Lung (tissue), 11 donors: ENCODE measurements at regions not wholly inside any gene's neighbourhood (a gene's known extent, or its start where the extent isn't known, plus 50 kb on each side); places are given as distances from the start of the nearest gene placed in this dataset.

Experiments used
- ATAC-seq: fragments of 200-7000 bp; cut with Tn5 transposase; one replicate; pipeline ENCODE4 v1.9.1; 2020; ENCODE audit warnings: moderate number of reproducible peaks; ENCODE audit not compliant: insufficient read depth, low FRiP score
- DNase-seq, 3 donors: peaks; one replicate each; pipeline ENCODE4 v3.0.0-alpha.2; 2013 to 2017
- H3K27ac ChIP-seq, 2 donors: one replicate each; pipeline ENCODE4 v1.5.1; 2013; ENCODE audit warnings: mild to moderate bottlenecking in 2 of 2, moderate library complexity in 2 of 2, control low read depth in 1 of 2, inconsistent platforms in 1 of 2, low read depth in 1 of 2, low read length in 1 of 2
- H3K27me3 ChIP-seq, 3 donors: one replicate each; pipeline ENCODE4 v1.5.1; 2013; ENCODE audit warnings: low read length in 2 of 3; ENCODE audit not compliant: control insufficient read depth in 3 of 3, insufficient read depth in 3 of 3
- H3K36me3 ChIP-seq, 4 donors: one replicate each; pipeline ENCODE4 v1.5.1; 2013; ENCODE audit warnings: low read length in 4 of 4, mild to moderate bottlenecking in 1 of 4, moderate library complexity in 1 of 4; ENCODE audit not compliant: control insufficient read depth in 4 of 4, insufficient read depth in 4 of 4
- H3K4me1 ChIP-seq, 5 donors: one replicate each; pipeline ENCODE4 v1.5.1; 2013; ENCODE audit warnings: low read length in 5 of 5, mild to moderate bottlenecking in 2 of 5, moderate library complexity in 1 of 5; ENCODE audit not compliant: control insufficient read depth in 5 of 5, insufficient read depth in 5 of 5
- H3K4me3 ChIP-seq: one replicate; pipeline ENCODE4 v1.5.1; 2013; ENCODE audit warnings: mild to moderate bottlenecking, control low read depth, moderate library complexity
- H3K9ac ChIP-seq, 2 donors: one replicate each; pipeline ENCODE4 v1.5.1; 2013; ENCODE audit warnings: low read length in 2 of 2, control low read depth in 1 of 2; ENCODE audit not compliant: insufficient read depth in 1 of 2
- H3K9me3 ChIP-seq, 4 donors: one replicate each; pipeline ENCODE4 v1.5.1; 2013; ENCODE audit warnings: low read length in 3 of 4, mild to moderate bottlenecking in 1 of 4, moderate library complexity in 1 of 4; ENCODE audit not compliant: control insufficient read depth in 4 of 4, insufficient read depth in 3 of 4
- WGBS, 2 donors: extraction: QIAGEN DNeasy Blood & Tissue Kit; methylation state at CpG; one replicate each; pipeline ENCODE4 v1.1.7; 2013; 5-methylcytosine and 5-hydroxymethylcytosine counted together
- TF ChIP-seq, protein P1 (sequence below): IDR thresholded peaks from 2 replicates; pipeline ENCODE4 v1.5.1; 2012; ENCODE audit warnings: mild to moderate bottlenecking; ENCODE audit errors: control extremely low read depth, extremely low read depth
- donor health status: control.
- donor health status: control.
- donor health status: Bipolar disorder and iron deficiency.
- donor health status: healthy.
- donor health status: DM: yes; HTN: yes; CAD: no.

DNA sequence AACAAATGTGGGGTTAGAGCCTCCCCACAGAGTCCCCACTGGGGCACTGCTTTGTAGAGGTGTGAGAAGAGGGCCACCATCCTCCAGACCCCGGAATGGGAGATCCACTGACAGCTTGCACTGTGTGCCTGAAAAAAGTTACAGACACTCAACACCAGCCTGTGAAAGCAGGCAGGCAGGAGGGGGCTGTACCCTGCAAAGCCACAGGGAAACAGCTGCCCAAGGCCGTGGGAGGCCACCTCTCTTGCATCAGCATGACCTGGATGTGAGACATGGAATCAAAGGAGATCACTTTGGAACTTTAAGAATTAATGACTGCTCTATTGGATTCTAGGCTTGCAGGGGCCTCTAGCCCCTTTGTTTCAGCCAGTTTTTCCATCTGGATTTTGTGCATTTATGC lies 782.3 kb downstream of the BRINP1 start:
- DNase-seq (no peak), ATAC-seq (no peak)
- Histone ChIP-seq H3K36me3 (no peaks in the 10 kb centered on the region), H3K4me1 (no peaks in the 10 kb centered on the region), H3K9me3 (peaks cover 0 to 2% (median 0%) of the 10 kb centered on the region in 4 donors), H3K27ac (no peak overlapping the region), H3K4me3 (no peak overlapping the region), H3K27me3 (no peaks in the 10 kb centered on the region), H3K9ac (no peak overlapping the region)
- TF ChIP-seq, protein P1, sequence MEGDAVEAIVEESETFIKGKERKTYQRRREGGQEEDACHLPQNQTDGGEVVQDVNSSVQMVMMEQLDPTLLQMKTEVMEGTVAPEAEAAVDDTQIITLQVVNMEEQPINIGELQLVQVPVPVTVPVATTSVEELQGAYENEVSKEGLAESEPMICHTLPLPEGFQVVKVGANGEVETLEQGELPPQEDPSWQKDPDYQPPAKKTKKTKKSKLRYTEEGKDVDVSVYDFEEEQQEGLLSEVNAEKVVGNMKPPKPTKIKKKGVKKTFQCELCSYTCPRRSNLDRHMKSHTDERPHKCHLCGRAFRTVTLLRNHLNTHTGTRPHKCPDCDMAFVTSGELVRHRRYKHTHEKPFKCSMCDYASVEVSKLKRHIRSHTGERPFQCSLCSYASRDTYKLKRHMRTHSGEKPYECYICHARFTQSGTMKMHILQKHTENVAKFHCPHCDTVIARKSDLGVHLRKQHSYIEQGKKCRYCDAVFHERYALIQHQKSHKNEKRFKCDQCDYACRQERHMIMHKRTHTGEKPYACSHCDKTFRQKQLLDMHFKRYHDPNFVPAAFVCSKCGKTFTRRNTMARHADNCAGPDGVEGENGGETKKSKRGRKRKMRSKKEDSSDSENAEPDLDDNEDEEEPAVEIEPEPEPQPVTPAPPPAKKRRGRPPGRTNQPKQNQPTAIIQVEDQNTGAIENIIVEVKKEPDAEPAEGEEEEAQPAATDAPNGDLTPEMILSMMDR = no peak
- 57 to 68% methylated on average over 2 of the region's 2 CpGs for WGBS, 2 donors

DNA sequence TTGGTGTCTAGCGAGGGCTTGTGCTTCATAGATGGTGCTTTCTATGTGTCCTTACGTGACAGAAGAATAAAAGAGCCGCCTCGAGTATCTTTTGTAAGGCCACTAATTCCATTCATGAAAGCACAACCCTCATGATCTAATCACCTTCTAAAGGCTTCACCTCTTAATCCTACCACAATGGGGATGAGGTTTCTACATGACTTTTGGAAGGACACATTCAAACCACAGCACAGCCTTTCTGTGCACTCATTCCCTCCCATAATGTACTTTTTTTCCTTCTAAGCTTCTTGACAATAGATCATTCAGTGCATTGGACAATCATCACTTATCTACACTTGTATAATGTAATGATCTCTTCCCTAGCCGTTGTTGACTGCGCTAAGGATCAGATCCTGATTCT lies 774.8 kb downstream of the BRINP1 start:
- no peak for DNase-seq
- no peak for ATAC-seq
- TF ChIP-seq, protein P1 = no peak
- H3K4me1 ChIP-seq = no peaks in the 10 kb centered on the region
- H3K27ac ChIP-seq = no peak overlapping the region
- WGBS, 2 donors = 83 to 93% methylated on average over 6 of the region's 6 CpGs
- H3K9ac ChIP-seq = no peak overlapping the region
- no peaks in the 10 kb centered on the region for H3K27me3 ChIP-seq
- no peaks in the 10 kb centered on the region for H3K9me3 ChIP-seq
- no peak overlapping the region for H3K4me3 ChIP-seq
- no peaks in the 10 kb centered on the region for H3K36me3 ChIP-seq

DNA sequence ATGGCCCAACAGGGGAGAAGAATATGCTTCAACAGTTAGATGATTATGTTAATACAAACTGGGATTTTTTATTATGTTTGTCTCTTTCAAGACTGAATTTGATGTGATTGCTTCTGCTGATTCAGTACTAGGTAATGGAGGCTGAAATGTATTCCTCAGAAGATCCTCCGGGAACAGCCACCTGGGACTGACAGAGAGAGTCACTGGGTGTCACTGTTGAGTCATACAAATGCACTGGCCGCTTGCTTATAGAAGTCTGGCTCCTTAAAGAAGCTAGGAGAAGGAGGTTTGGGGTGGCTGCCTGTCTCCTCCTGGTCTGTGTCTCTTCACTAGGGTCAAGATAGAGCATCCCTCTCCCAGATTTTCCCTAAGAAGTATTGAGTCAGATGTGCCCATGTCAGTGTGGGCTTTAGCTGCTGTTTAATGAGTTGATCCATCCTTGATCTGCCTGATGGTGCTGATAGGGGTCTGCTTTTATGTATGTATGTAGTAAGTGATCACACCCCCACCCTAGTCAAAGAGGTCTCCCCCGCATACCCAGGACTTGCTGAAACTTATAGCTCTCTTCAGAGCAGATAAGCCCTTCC lies 773.4 kb downstream of the BRINP1 start:
- Histone ChIP-seq H3K9ac (no peak overlapping the region), H3K4me1 (no peaks in the 10 kb centered on the region), H3K27me3 (no peaks in the 10 kb centered on the region), H3K4me3 (no peak overlapping the region), H3K27ac (no peak overlapping the region), H3K36me3 (no peaks in the 10 kb centered on the region), H3K9me3 (no peaks in the 10 kb centered on the region)
- peak; percentile 11 to 22 (median 13) for DNase-seq
- TF ChIP-seq, protein P1 = no peak
- ATAC-seq = no peak
- WGBS, 2 donors = 31 to 37% methylated on average over 3 of the region's 3 CpGs

DNA sequence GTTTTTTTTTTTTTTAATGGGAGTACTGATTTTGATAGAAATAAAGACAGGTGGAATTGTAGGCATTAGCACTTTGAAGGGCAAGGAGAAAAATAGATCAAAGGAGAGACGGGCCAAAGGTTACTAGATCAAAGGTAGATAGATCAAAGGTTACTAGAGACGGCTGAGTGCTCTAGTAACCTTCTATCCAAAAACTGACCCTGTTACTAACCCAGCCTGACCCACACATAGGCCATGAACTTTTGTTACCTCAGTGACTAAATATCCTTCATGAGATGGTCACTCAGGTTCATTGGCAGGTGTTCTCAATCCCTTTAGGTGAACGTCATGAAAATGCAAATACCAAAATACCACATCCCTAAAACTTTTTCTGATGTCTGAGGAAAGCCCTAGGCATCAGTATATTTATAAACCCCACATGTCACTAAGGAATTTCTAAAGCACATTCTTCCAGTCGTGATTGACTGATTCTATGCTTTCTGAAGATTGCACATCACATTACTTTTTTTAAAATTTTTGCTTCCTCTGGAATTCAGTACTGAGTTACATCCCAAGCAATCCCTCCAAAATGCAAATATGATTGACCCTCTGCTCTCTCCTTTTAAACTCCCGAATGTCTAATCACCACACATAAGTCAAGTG lies 772.7 kb downstream of the BRINP1 start:
- DNase-seq = no peak
- Histone ChIP-seq H3K9me3 (no peaks in the 10 kb centered on the region), H3K27ac (no peak overlapping the region), H3K9ac (no peak overlapping the region), H3K4me3 (no peak overlapping the region), H3K36me3 (no peaks in the 10 kb centered on the region), H3K4me1 (no peaks in the 10 kb centered on the region), H3K27me3 (no peaks in the 10 kb centered on the region)
- no peak for ATAC-seq
- TF ChIP-seq, protein P1 = no peak
- WGBS, 2 donors = 46 to 47% methylated on average over 5 of the region's 5 CpGs
